ENCODE measurements at regions not wholly inside any gene's neighbourhood (a gene's known extent, or its start where the extent isn't known, plus 50 kb on each side); places are given as distances from the start of the nearest gene placed in this dataset.
"Not testable (repeated sequence)": the region's sequence is repeated elsewhere in the genome, so short reads cannot be mapped to it uniquely, and the experiment has no call there.

GRCh38 chr6:112874881-112875280 lies 527.8 kb downstream of the RFPL4B start:
- Histone ChIP-seq H3K4me3 (no peak overlapping the region), H3K9me3 (ENCODE audit: low read depth, low read length) (no peaks in the 10 kb centered on the region), H3K9ac (ENCODE audit: insufficient read length) (no peak overlapping the region), H3K36me3 (ENCODE audit: insufficient read depth, low read length) (no peaks in the 10 kb centered on the region), H3K27ac (no peak overlapping the region)
- DNase-seq (ENCODE audit: low read depth, low spot score), result no peak
- no peak for TF ChIP-seq FOXP2 (optimal IDR thresholded peaks at IDR 0.05; ENCODE audit: control extremely low read depth, extremely low read length, insufficient read depth)
- TF ChIP-seq EZH2 (IDR thresholded peaks at IDR 0.05), result no peak
- no peak for TF ChIP-seq POLR2AphosphoS5 (IDR thresholded peaks at IDR 0.05; ENCODE audit: borderline replicate concordance, low read depth, low read length)

- no peak overlapping the region for H3K9ac ChIP-seq (ENCODE audit: insufficient read length)
- H3K9me3 ChIP-seq (ENCODE audit: low read depth, low read length), result no peaks in the 10 kb centered on the region
- H3K27ac ChIP-seq, result no peak overlapping the region
- H3K4me3 ChIP-seq, result no peak overlapping the region
- no peak for TF ChIP-seq FOXP2 (optimal IDR thresholded peaks at IDR 0.05; ENCODE audit: control extremely low read depth, extremely low read length, insufficient read depth)
- no peak for TF ChIP-seq POLR2AphosphoS5 (IDR thresholded peaks at IDR 0.05; ENCODE audit: borderline replicate concordance, low read depth, low read length)
- TF ChIP-seq EZH2 (IDR thresholded peaks at IDR 0.05), result no peak
- H3K36me3 ChIP-seq (ENCODE audit: insufficient read depth, low read length), result no peaks in the 10 kb centered on the region
- no peak for DNase-seq (ENCODE audit: low read depth, low spot score)
Observed at GRCh38 chr6:112877134-112878100, 530.3 kb downstream of the RFPL4B start.

DNA sequence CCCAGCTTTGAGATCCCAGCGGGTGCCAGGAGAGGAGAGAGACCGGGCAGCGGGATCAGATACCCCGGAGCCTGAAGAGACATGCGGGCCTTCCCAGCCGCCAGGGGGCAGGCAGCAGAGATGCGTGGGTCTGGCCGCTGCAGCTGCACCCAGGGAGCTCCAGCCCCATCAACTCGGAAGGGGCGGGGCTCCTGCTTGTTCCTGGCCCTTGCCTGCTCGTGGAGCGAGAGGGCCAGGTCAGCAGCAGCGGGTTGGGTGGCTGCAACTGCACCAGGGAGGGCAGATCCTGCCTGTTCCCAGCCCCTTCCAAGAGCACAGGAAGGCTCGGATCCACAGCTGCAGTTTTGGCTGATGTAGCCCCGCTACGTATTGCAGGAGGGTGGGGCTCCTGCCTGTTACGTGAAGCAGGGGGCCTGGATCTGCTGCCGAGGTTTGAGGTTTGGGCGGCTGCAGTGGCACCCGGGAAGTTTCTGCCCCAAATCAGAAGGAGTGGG lies 532.8 kb downstream of the RFPL4B start:
- H3K9ac ChIP-seq (ENCODE audit: insufficient read length), result no peak overlapping the region

DNA sequence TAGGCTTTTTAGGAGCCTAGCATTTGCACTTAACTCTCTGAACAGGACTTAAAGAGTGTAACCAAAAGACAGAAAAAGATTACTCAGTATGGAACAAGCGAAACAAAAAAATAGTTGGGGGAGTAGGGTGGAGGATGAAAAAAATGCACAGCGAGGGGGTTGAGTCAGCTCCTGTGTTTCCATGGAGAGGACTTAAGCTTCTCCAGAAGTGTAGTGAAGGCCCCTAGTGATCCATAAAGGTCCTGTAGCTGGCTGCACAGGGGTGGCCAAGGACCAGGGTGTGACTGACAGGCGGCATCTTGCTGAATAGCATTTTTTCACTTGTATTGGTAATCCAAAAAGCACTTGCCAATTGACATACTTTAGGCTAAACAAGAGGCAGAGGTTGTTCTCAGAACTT lies 533.9 kb downstream of the RFPL4B start:
- H3K36me3 ChIP-seq (ENCODE audit: insufficient read depth, low read length), result no peaks in the 10 kb centered on the region
- TF ChIP-seq EZH2 (IDR thresholded peaks at IDR 0.05) (no peak), POLR2AphosphoS5 (IDR thresholded peaks at IDR 0.05; ENCODE audit: borderline replicate concordance, low read depth, low read length) (no peak)
- H3K9me3 ChIP-seq (ENCODE audit: low read depth, low read length), result no peaks in the 10 kb centered on the region
- H3K27ac ChIP-seq, result no peak overlapping the region
- no peak for DNase-seq (ENCODE audit: low read depth, low spot score)
- H3K4me3 ChIP-seq, result no peak overlapping the region
- no peak overlapping the region for H3K9ac ChIP-seq (ENCODE audit: insufficient read length)

More for the DNA sequence above, 532.8 kb downstream of the RFPL4B start:
- H3K4me3 ChIP-seq, result no peak overlapping the region
- TF ChIP-seq POLR2AphosphoS5 (IDR thresholded peaks at IDR 0.05; ENCODE audit: borderline replicate concordance, low read depth, low read length), result no peak
- no peak for TF ChIP-seq EZH2 (IDR thresholded peaks at IDR 0.05)
- TF ChIP-seq FOXP2 (optimal IDR thresholded peaks at IDR 0.05; ENCODE audit: control extremely low read depth, extremely low read length, insufficient read depth), result no peak
- H3K9me3 ChIP-seq (ENCODE audit: low read depth, low read length), result no peaks in the 10 kb centered on the region
- no peak for DNase-seq (ENCODE audit: low read depth, low spot score)
- H3K27ac ChIP-seq, result no peak overlapping the region
- no peaks in the 10 kb centered on the region for H3K36me3 ChIP-seq (ENCODE audit: insufficient read depth, low read length)

DNA sequence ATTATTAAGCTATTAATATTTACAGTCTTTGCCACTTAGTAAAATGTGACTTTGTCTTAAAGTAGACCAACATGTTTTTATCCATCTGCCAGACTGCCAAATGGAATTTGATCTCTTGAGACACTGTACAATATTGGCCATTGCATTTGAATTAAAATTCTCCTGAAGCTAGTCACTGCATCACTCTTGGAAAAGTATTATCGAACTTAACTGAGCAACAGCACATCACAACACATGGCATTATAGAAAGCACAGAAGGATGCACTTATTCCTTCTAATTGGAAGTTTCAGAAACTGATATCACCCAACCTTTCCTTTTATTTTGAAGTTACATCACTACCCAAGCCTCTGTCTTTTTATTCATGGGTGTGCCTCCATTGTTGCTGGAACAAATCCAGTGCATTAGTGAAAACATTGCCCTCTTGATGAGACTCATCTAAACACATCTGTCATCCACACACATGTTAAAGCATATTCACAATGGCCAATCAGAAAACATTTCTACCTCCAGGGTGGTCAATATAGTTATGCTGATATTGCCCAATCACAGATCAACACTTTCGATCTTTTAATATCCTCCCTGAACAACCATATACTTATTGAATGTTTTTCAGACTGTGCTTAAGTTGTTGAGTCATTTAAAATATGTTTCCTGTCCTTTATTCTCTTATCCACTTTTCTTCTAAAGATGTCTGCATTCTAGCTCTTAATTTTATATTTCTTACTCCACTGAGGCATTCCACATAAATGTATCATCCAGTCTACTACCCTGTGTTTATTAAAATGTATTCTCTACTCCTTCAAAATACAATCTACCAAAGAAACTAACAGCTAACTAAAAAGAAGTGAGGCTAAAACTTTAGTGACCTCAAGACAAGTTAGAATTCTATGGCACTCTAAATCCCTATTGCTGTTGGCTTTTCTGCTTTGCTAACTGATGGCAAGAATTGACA lies 535.0 kb downstream of the RFPL4B start:
- no peaks in the 10 kb centered on the region for H3K36me3 ChIP-seq (ENCODE audit: insufficient read depth, low read length)
- no peak overlapping the region for H3K9ac ChIP-seq (ENCODE audit: insufficient read length)
- DNase-seq (ENCODE audit: low read depth, low spot score), result no peak
- no peak overlapping the region for H3K4me3 ChIP-seq
- TF ChIP-seq EZH2 (IDR thresholded peaks at IDR 0.05) (no peak), FOXP2 (optimal IDR thresholded peaks at IDR 0.05; ENCODE audit: control extremely low read depth, extremely low read length, insufficient read depth) (no peak), POLR2AphosphoS5 (IDR thresholded peaks at IDR 0.05; ENCODE audit: borderline replicate concordance, low read depth, low read length) (no peak)
- no peak overlapping the region for H3K27ac ChIP-seq
- no peaks in the 10 kb centered on the region for H3K9me3 ChIP-seq (ENCODE audit: low read depth, low read length)

DNA sequence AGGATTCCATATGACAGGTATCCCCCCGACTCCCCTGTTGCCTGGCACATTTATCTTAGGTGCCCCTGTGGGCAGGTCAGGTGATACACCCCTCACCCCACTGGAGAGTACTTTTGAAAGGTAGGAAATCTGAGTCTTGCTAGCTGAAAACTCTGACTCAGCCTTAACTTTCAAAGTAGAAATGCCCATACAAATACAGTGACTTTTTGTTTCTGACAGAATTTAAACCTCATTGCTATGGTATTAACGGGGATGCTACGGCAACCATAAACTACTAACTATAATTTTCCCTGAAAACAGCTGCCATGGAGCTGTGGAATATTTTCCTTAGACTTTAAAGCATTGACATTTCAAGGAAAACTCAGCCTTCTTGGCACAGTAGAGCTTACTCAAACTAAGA lies 536.0 kb downstream of the RFPL4B start:
- H3K9ac ChIP-seq (ENCODE audit: insufficient read length), result no peak overlapping the region
- no peak for TF ChIP-seq FOXP2 (optimal IDR thresholded peaks at IDR 0.05; ENCODE audit: control extremely low read depth, extremely low read length, insufficient read depth)
- TF ChIP-seq EZH2 (IDR thresholded peaks at IDR 0.05), result no peak
- no peak for TF ChIP-seq POLR2AphosphoS5 (IDR thresholded peaks at IDR 0.05; ENCODE audit: borderline replicate concordance, low read depth, low read length)

GRCh38 chr6:112886415-112886814 lies 539.3 kb downstream of the RFPL4B start:
- no peak for TF ChIP-seq POLR2AphosphoS5 (IDR thresholded peaks at IDR 0.05; ENCODE audit: borderline replicate concordance, low read depth, low read length)
- Histone ChIP-seq H3K9me3 (ENCODE audit: low read depth, low read length) (no peaks in the 10 kb centered on the region), H3K9ac (ENCODE audit: insufficient read length) (no peak overlapping the region), H3K4me3 (no peak overlapping the region), H3K27ac (no peak overlapping the region), H3K36me3 (ENCODE audit: insufficient read depth, low read length) (no peaks in the 10 kb centered on the region)
- no peak for DNase-seq (ENCODE audit: low read depth, low spot score)

More for the DNA sequence above, 536.0 kb downstream of the RFPL4B start:
- Histone ChIP-seq H3K9me3 (ENCODE audit: low read depth, low read length) (no peaks in the 10 kb centered on the region), H3K4me3 (no peak overlapping the region), H3K36me3 (ENCODE audit: insufficient read depth, low read length) (no peaks in the 10 kb centered on the region), H3K27ac (no peak overlapping the region)
- no peak for DNase-seq (ENCODE audit: low read depth, low spot score)

- not testable (repeated sequence) for H3K36me3 ChIP-seq (ENCODE audit: insufficient read depth, low read length); H3K9me3 ChIP-seq (ENCODE audit: low read depth, low read length); H3K9ac ChIP-seq (ENCODE audit: insufficient read length); H3K4me3 ChIP-seq; DNase-seq (ENCODE audit: low read depth, low spot score); H3K27ac ChIP-seq
Observed at GRCh38 chr6:112887424-112887823, 540.3 kb downstream of the RFPL4B start.

Measured in SK-N-MC (cell line).